AG04450 (cell line): ENCODE measurements at regions not wholly inside any gene's neighbourhood (a gene's known extent, or its start where the extent isn't known, plus 50 kb on each side); places are given as distances from the start of the nearest gene placed in this dataset.

Source experiments
- CTCF ChIA-PET: fragments of 300-600, 350-600 bp; formaldehyde crosslinking; extraction: SDS; loops from one replicate; lab custom pipeline; 2022; ENCODE audit warnings: antibody characterized with exemption, inconsistent platforms; lab: Charles Lee
- POLR2A ChIA-PET: fragments of 350-600 bp; formaldehyde crosslinking; extraction: SDS; loops from one replicate; lab custom pipeline; 2021; ENCODE audit warnings: antibody characterized with exemption, inconsistent platforms; lab: Yijun Ruan, JAX
- DNase-seq: peaks from one replicate; pipeline ENCODE4 v3.0.0-alpha.2; 2011; ENCODE audit warnings: low read depth, low spot score
- H3K27ac ChIP-seq: one replicate; pipeline ENCODE4 v1.5.1; 2012; ENCODE audit warnings: low read depth, low read length, control low read depth
- H3K27me3 ChIP-seq: one replicate; pipeline ENCODE4 v1.6.0; 2012; ENCODE audit warnings: low read length; ENCODE audit not compliant: control insufficient read depth, insufficient read depth
- H3K4me3 ChIP-seq: 2 replicates; pipeline ENCODE4 v1.5.1; 2011; ENCODE audit warnings: mild to moderate bottlenecking, low read depth, low read length, control low read depth
- H3K9me3 ChIP-seq: 2 replicates; pipeline ENCODE4 v1.5.1; 2012; ENCODE audit warnings: low read length; ENCODE audit not compliant: control insufficient read depth, insufficient read depth
- CTCF ChIP-seq: IDR thresholded peaks from 2 replicates; pipeline ENCODE4 v1.5.1; 2011; ENCODE audit warnings: low read depth, low read length, control low read depth, inconsistent platforms

GRCh38 chr22:49599691-49600455 is 227.8 kb downstream of the BRD1 start:
- Histone ChIP-seq H3K4me3 (no peak overlapping the region), H3K9me3 (peaks cover 69% of the 10 kb centered on the region), H3K27me3 (no peaks in the 10 kb centered on the region), H3K27ac (no peak overlapping the region)
- no peak for DNase-seq
- ChIA-PET POLR2A (no interaction called here), CTCF (no interaction called here)
- no peak for TF ChIP-seq CTCF

- CTCF ChIA-PET = no interaction called here
- H3K4me3 ChIP-seq = no peak overlapping the region
- H3K27me3 ChIP-seq = no peaks in the 10 kb centered on the region
- DNase-seq = no peak
- POLR2A ChIA-PET = no interaction called here
- TF ChIP-seq CTCF = no peak
- H3K27ac ChIP-seq = no peak overlapping the region
- peaks cover 72% of the 10 kb centered on the region for H3K9me3 ChIP-seq
Measured at GRCh38 chr22:49599039-49599438, 228.6 kb downstream of the BRD1 start.

- Histone ChIP-seq H3K4me3 (no peak overlapping the region), H3K27ac (no peak overlapping the region), H3K27me3 (no peaks in the 10 kb centered on the region), H3K9me3 (peaks cover 75% of the 10 kb centered on the region)
- no peak for DNase-seq
- ChIA-PET CTCF (no interaction called here), POLR2A (no interaction called here)
- TF ChIP-seq CTCF = no peak
Measured at GRCh38 chr22:49598338-49598737, 229.3 kb downstream of the BRD1 start.

GRCh38 chr22:49597428-49598039 is 230.1 kb downstream of the BRD1 start:
- Histone ChIP-seq H3K27me3 (no peaks in the 10 kb centered on the region), H3K9me3 (peaks cover 76% of the 10 kb centered on the region), H3K4me3 (no peak overlapping the region), H3K27ac (no peak overlapping the region)
- DNase-seq = no peak
- ChIA-PET POLR2A (no interaction called here), CTCF (no interaction called here)
- no peak for TF ChIP-seq CTCF

GRCh38 chr22:49595465-49596078 is 232.1 kb downstream of the BRD1 start:
- no peak for TF ChIP-seq CTCF
- Histone ChIP-seq H3K27ac (no peak overlapping the region), H3K9me3 (peaks cover 66% of the 10 kb centered on the region), H3K27me3 (no peaks in the 10 kb centered on the region), H3K4me3 (no peak overlapping the region)
- POLR2A ChIA-PET = no interaction called here
- DNase-seq = no peak
- CTCF ChIA-PET = no interaction called here
